K562 (cell line): ENCODE measurements at regions not wholly inside any gene's neighbourhood (a gene's known extent, or its start where the extent isn't known, plus 50 kb on each side); places are given as distances from the start of the nearest gene placed in this dataset.

ENCODE experiments used
- MGA ChIP-seq: fragments of 450-650 bp; IDR thresholded peaks from 2 replicates; pipeline ENCODE4 v1.6.1; 2016; ENCODE audit warnings: mild to moderate bottlenecking, moderate library complexity
- SMARCA5 ChIP-seq: fragments of 450-650 bp; IDR thresholded peaks from 2 replicates; pipeline ENCODE4 v1.6.1; 2016
- SMARCC2 ChIP-seq: fragments of 450-650 bp; IDR thresholded peaks from 2 replicates; pipeline ENCODE4 v1.6.1; 2017; ENCODE audit warnings: antibody characterized with exemption, moderate library complexity, mild to moderate bottlenecking, low read depth
- THAP12 ChIP-seq: fragments of 250-450 bp; sonication (Bioruptor Pico); IDR thresholded peaks from 2 replicates; pipeline ENCODE4 v1.9.0; 2021; ENCODE audit warnings: mild to moderate bottlenecking, inconsistent platforms

- TF ChIP-seq MGA (no peak), SMARCC2 (no peak), SMARCA5 (no peak), THAP12 (CRISPR knock-in tag) (no peak)
Measured at GRCh38 chr6:151733680-151734320, 73.7 kb upstream of the ESR1 start (continued).
